Activated naive CD8-positive, alpha-beta T cell treated with anti-CD3 and anti-CD28 coated beads, Interleukin-2, amount 50 U/mL, for 24 hours (primary cell): ENCODE measurements at regions not wholly inside any gene's neighbourhood (a gene's known extent, or its start where the extent isn't known, plus 50 kb on each side); places are given as distances from the start of the nearest gene placed in this dataset.

Experiments
- ATAC-seq: fragments of 150-1000 bp; cut with Tn5 transposase; one replicate; pipeline ENCODE4 v1.10.0; 2021
- DNase-seq: peaks from one replicate; pipeline ENCODE4 v3.0.0; 2021
- H3K27ac Mint-ChIP-seq: one replicate; pipeline ENCODE4 v1.8.0; 2021; ENCODE audit warnings: mild to moderate bottlenecking, mixed read lengths
- H3K27me3 Mint-ChIP-seq: one replicate; pipeline ENCODE4 v1.8.0; 2021; ENCODE audit warnings: mixed read lengths
- H3K36me3 Mint-ChIP-seq: one replicate; pipeline ENCODE4 v1.8.0; 2021; ENCODE audit warnings: low read depth, mixed read lengths
- H3K4me1 Mint-ChIP-seq: one replicate; pipeline ENCODE4 v1.8.0; 2021; ENCODE audit warnings: mixed read lengths
- H3K4me3 Mint-ChIP-seq: one replicate; pipeline ENCODE4 v1.8.0; 2021; ENCODE audit warnings: mild to moderate bottlenecking, moderate library complexity, mixed read lengths
- H3K9me3 Mint-ChIP-seq: one replicate; pipeline ENCODE4 v1.8.0; 2021; ENCODE audit warnings: mixed read lengths

DNA sequence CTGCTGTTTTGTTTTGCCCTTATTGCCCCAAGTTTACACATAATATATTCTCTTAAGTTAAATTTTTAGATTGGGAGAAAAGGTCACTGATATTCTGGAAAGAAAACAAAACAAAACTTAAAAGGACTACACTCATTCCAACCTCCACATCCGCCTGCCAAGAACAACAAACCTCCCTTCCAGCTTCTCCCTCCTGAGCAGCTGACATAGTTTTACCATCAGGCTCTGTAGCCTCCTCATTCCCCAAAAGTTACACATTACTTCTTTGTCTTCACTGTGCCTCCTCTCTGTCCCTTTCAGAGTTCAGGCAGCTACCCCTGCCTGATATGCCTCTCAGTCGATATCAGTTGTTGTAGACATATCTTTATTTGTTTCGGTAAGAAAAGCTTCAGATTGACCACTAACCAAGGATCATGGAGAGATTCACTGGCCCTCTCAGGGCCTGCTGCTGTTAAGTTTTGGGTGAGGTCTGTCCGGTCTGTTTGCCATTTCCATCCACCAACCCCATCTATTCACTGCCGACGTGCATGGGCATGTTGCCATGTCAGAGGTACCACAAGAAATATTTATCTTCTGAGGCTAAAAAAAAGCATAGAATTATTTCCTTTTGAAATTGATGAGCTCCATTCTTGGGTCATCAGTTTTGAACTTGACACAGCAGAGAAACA lies 164.1 kb downstream of the GASK1B start:
- Mint-ChIP-seq H3K4me1 (no peaks in the 10 kb centered on the region), H3K27ac (no peak overlapping the region), H3K27me3 (peaks cover 3% of the 10 kb centered on the region), H3K4me3 (no peak overlapping the region), H3K9me3 (no peaks in the 10 kb centered on the region), H3K36me3 (no peaks in the 10 kb centered on the region)
- DNase-seq (no peak), ATAC-seq (no peak)

DNA sequence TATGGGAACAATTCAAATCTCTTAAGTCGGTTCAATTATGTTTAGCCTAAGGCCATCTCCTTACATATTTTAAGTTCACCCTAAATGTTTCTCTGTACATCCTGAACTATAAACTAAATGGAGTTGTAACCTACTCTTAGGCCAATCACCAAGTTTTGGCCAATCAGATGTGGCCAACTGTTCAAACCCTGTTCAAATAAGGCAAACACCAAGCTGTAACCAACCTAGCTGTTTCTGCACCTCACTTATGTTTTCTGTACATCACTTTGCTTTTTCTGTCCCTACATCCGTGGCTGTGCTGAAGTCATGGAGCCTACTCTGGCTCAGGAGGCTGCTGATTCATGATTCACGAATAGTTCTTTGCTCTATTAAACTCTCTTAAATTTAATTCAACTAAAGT lies 165.3 kb downstream of the GASK1B start:
- Mint-ChIP-seq H3K4me3 (no peak overlapping the region), H3K36me3 (no peaks in the 10 kb centered on the region), H3K27me3 (peaks cover 3% of the 10 kb centered on the region), H3K9me3 (no peaks in the 10 kb centered on the region), H3K4me1 (no peaks in the 10 kb centered on the region), H3K27ac (no peak overlapping the region)
- DNase-seq = no peak
- ATAC-seq = no peak

DNA sequence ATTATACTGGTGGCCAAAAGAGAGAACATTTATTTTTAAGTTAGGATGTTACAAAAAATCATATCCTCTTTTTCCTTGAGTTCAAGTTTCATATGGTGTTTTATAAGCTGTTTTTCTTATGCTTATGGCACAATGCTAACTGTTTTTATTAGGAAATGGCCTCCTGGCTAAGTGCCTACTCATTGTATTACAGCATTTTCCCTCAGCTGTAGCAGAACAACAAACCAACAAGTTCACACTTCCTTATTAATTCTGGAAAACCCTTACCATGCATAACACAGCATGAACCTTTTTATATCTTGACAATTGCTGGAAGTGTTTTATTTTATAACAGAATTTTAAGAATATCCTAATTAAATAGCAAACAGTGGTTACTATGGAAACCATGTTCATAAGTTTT lies 165.8 kb downstream of the GASK1B start:
- ATAC-seq (no peak), DNase-seq (no peak)
- no peaks in the 10 kb centered on the region for H3K4me1 Mint-ChIP-seq
- H3K36me3 Mint-ChIP-seq = no peaks in the 10 kb centered on the region
- H3K27ac Mint-ChIP-seq = no peak overlapping the region
- no peak overlapping the region for H3K4me3 Mint-ChIP-seq
- peaks cover 3% of the 10 kb centered on the region for H3K27me3 Mint-ChIP-seq
- no peaks in the 10 kb centered on the region for H3K9me3 Mint-ChIP-seq

DNA sequence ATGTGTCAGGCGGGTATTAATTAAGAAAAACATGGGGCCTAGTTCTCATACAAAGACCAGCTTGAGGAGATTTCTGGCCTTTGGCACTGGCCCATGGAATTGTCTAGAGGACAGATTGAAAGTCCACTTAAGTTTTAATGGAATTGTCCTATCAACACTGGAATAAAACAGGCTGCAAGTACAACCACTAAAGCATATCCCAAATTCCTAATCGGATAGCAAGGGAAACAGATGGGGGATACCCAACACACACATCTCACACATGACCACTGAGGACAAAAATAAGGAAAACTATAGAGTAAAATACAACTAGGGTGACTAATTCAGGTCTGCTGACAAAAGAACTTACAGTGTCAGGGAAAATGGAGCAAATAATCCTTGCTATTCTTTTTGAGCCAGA lies 167.8 kb downstream of the GASK1B start:
- Mint-ChIP-seq H3K36me3 (no peaks in the 10 kb centered on the region), H3K4me1 (no peaks in the 10 kb centered on the region), H3K27me3 (peaks cover 3% of the 10 kb centered on the region), H3K4me3 (no peak overlapping the region), H3K27ac (no peak overlapping the region), H3K9me3 (no peaks in the 10 kb centered on the region)
- DNase-seq = no peak
- ATAC-seq = no peak

DNA sequence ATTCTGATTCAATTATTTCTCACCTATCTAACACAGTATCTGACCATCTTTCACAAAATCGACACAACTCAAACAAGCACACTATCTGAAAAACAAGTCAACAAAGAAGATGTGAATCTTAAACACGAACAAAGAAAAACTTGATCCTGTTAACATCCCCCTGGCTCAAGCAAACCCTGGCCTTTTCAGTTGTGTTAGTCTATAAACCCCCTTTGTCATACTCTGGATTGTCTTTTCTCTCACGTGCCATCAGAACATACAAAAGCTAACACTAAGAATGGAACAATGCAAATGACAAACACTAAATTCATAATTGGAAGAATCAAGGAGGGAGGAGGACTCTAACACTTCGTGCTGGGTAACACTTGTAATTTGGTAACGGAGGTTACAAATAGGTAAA lies 168.7 kb downstream of the GASK1B start:
- no peak overlapping the region for H3K4me3 Mint-ChIP-seq
- H3K36me3 Mint-ChIP-seq = no peaks in the 10 kb centered on the region
- H3K27me3 Mint-ChIP-seq = peaks cover 3% of the 10 kb centered on the region
- H3K27ac Mint-ChIP-seq = no peak overlapping the region
- H3K9me3 Mint-ChIP-seq = no peaks in the 10 kb centered on the region
- ATAC-seq (no peak), DNase-seq (no peak)
- no peaks in the 10 kb centered on the region for H3K4me1 Mint-ChIP-seq

DNA sequence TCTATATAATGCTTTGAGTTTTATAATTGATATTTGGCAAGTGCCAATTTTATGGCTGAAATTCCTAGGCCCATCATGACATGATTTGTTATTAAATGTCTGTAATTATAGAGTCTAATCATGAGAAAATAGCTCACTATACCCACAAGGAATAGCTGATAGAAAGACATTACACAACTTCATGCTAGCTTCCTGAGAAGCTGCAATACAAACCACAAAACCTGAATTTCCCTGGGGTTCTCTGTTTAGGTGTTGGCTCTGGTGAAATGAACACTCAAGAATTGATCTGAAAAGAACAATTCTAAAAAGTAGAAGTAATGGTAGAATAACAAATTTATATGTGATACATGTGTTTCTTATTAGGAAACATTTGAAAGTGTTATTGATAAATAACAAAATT lies 169.6 kb downstream of the GASK1B start:
- H3K9me3 Mint-ChIP-seq = no peaks in the 10 kb centered on the region
- H3K27me3 Mint-ChIP-seq = no peaks in the 10 kb centered on the region
- no peaks in the 10 kb centered on the region for H3K36me3 Mint-ChIP-seq
- no peak for ATAC-seq
- no peak overlapping the region for H3K4me3 Mint-ChIP-seq
- H3K27ac Mint-ChIP-seq = no peak overlapping the region
- no peak for DNase-seq
- no peaks in the 10 kb centered on the region for H3K4me1 Mint-ChIP-seq

DNA sequence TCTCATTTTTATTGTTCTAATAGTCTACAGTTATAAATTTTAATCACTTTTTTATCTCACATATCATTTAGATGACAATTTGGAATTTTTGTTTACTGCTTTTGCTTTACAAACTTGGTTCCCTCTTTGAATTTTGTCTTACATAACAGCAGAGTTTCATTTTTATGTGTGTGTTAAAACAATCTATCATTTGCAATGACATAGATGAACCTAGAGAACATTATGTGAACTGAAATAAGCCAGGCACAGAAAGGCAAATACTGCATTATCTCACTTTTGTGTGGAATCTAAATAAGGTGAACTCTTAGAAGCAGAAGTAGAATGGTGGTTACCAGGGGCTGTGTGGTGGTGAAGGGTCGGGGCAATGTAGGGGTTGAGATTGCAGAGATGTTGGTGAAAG lies 170.7 kb downstream of the GASK1B start:
- no peaks in the 10 kb centered on the region for H3K36me3 Mint-ChIP-seq
- no peak for ATAC-seq
- no peaks in the 10 kb centered on the region for H3K4me1 Mint-ChIP-seq
- no peak for DNase-seq
- H3K4me3 Mint-ChIP-seq = no peak overlapping the region
- peaks cover 2% of the 10 kb centered on the region for H3K27me3 Mint-ChIP-seq
- no peaks in the 10 kb centered on the region for H3K9me3 Mint-ChIP-seq
- no peak overlapping the region for H3K27ac Mint-ChIP-seq

DNA sequence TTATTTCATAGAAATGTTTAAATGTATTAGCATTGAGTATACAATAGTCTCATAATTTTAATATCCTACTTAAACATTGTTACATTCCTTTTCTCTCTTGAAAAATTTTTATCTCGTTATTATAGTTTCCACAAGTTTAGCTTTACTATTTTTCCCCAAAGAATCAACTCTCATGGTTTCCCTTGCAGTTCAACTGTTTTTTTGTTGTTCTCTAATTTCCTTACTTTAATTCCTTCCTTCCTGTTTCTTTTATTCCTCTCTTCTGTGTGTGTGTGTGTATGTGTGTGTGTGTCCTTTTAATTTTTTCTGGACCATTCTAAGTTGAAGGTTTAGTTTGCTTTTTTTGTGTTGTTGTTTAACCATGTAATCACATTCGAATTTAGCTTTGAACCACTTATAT lies 171.1 kb downstream of the GASK1B start:
- Mint-ChIP-seq H3K4me1 (no peaks in the 10 kb centered on the region), H3K27me3 (peaks cover 2% of the 10 kb centered on the region), H3K27ac (no peak overlapping the region), H3K4me3 (no peak overlapping the region), H3K36me3 (no peaks in the 10 kb centered on the region), H3K9me3 (no peaks in the 10 kb centered on the region)
- DNase-seq = no peak
- ATAC-seq = no peak

DNA sequence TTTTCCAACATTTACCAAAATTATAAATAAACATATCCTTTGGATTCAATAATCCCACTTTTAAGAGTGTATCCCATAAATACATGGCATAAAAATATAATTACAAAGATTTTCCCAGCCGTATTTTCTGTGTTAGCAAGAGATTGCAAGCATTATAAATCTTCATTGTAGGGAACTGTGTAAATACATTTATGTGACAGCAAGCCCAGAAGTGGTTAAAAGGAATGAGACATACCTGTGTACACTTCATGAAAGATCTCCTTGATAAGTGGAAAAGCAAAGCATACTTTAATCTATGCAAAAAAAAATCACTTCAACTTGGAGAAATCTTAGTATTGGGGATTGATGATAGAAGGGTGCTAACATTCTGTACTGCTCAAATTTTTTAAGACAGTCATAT lies 173.1 kb downstream of the GASK1B start:
- no peaks in the 10 kb centered on the region for H3K4me1 Mint-ChIP-seq
- H3K27ac Mint-ChIP-seq = no peak overlapping the region

DNA sequence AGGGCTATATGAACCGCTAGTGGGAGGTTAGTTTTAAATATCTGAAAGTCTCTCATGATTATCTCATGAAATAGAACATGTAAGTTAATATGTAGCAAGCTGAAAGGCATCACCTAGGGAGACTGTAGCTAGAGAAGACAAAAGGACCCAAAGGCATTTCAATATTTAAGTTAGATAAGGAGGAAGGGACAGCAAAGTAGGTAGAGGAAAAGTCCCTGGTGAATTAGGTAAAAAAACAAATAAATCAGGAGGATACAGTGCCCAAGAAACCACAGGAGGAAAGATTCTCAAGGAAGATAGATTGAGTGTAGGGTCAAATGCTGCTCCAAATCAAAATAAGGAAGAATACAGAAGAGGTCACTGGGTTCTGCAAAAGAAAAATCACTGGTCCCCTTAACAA lies 175.5 kb downstream of the GASK1B start:
- no peak overlapping the region for H3K4me3 Mint-ChIP-seq
- H3K4me1 Mint-ChIP-seq = no peaks in the 10 kb centered on the region
- H3K9me3 Mint-ChIP-seq = no peaks in the 10 kb centered on the region
- H3K27me3 Mint-ChIP-seq = peaks cover 2% of the 10 kb centered on the region
- DNase-seq = no peak
- no peak for ATAC-seq
- no peaks in the 10 kb centered on the region for H3K36me3 Mint-ChIP-seq
- H3K27ac Mint-ChIP-seq = no peak overlapping the region

More for the DNA sequence above, 173.1 kb downstream of the GASK1B start:
- Mint-ChIP-seq H3K36me3 (no peaks in the 10 kb centered on the region), H3K4me3 (no peak overlapping the region), H3K27me3 (peaks cover 2% of the 10 kb centered on the region), H3K9me3 (no peaks in the 10 kb centered on the region)
- DNase-seq (no peak), ATAC-seq (no peak)

DNA sequence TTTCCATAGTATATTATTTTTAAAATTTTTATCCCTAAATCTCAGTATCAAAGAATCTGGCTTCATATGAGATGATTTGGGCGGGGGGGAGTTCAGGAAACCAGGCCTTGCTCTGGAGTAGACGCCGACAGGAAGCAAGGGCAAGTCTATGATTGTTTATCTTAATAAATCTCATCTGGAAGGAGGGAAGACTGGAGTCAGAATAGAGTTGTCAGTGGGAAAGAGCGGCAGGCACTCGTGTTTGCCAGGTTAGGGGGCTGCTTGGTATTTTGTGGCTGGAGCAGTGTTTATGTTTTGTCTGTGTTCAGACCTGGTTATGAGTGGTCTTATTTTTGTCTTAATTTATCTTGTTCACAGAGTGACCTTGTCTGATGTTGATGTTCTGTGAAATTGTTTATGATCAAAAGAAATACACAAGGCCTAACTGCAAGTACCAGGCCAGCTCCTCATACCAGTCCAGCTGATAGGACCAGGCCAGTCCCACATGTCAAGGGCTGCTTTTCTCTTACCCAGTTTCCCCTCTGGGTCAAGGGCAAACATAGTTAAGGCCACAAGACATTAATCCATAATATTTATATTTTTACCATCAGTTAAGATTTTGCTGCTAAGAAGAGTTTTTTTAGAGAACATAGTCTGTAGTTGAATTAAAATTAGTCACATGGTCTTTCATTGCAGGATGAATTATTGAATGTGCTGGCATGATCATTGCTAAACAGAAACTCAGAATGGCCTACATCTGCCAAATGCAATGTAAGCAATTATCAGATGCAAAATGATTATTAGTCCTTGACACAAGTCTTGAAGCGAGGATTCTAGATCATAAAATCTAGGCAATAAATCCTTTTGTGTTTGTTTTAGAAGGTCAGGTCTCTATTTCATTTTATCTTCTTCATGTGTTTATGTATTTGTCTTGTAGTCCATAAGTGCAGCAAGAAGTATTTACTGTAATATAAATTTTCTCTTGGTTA lies 176.5 kb downstream of the GASK1B start:
- H3K4me3 Mint-ChIP-seq = no peak overlapping the region
- no peaks in the 10 kb centered on the region for H3K9me3 Mint-ChIP-seq

DNA sequence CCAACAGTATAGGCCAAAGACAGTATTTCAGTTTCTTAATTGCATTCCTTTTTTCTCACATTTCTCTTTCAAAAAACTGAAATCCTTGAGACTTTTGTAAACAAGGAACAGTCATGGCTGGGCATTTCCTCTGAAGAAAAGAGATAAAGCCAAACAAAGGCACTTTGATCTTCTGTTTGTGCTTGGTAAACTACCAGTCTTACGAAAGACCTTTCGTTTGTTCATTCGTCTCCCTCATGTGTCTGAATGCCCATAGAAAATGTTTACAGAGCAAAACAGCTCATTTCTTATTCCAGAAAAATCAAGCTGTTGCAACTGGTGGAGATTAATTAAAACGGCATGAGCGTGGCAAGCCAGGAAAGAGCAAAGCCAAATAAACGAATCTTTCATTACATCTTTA lies 178.0 kb downstream of the GASK1B start:
- no peak overlapping the region for H3K4me3 Mint-ChIP-seq
- H3K27me3 Mint-ChIP-seq = peaks cover 2% of the 10 kb centered on the region

More for the DNA sequence above, 176.5 kb downstream of the GASK1B start:
- ATAC-seq = no peak
- no peaks in the 10 kb centered on the region for H3K36me3 Mint-ChIP-seq
- H3K27me3 Mint-ChIP-seq = peaks cover 2% of the 10 kb centered on the region
- no peak for DNase-seq
- H3K4me1 Mint-ChIP-seq = no peaks in the 10 kb centered on the region
- no peak overlapping the region for H3K27ac Mint-ChIP-seq

DNA sequence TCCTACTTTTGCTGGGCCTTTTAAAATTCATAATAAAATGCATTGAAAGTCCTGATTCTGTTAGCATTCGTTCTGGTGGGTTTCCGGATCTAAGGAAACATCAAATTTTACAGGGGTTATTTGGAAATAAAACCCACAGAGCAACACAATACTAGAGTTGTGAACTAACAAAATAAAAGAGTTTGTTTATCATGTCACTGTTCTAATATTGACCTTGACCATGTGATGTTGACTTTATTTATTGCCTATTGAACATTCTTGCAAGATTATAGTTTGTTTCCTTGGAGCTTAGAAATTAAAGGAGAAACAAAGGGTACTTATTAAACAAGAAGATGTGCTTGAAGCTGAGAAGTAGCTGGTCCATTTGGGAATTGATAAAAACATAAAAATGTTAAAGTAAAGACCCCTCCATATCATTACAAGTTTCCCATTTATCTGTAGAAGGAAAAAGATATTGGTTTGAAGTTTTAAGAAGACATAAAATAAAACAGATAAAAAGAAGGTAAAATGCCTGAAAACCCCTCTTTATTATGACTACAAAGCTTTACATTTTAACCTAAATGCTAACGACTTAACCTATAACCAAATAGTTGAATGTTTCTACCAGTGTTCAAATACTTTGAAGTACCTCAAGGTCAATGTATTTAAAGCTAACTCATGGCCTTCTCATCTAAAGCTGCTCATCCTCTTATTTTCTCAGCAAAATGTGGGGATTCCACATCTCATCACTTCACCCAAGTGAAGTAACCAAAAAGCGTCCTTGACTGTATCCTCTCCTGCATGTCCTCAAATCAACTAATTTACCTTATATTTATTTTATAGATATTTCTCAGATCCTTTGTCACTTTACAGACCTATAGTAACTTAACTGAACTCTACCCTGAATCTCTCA lies 179.6 kb downstream of the GASK1B start:
- no peak overlapping the region for H3K4me3 Mint-ChIP-seq
- H3K4me1 Mint-ChIP-seq = no peaks in the 10 kb centered on the region
- no peak for ATAC-seq
- no peak for DNase-seq
- H3K27ac Mint-ChIP-seq = no peak overlapping the region
- H3K27me3 Mint-ChIP-seq = peaks cover 2% of the 10 kb centered on the region
- no peaks in the 10 kb centered on the region for H3K36me3 Mint-ChIP-seq
- H3K9me3 Mint-ChIP-seq = no peaks in the 10 kb centered on the region

More for the DNA sequence above, 178.0 kb downstream of the GASK1B start:
- ATAC-seq = no peak
- H3K4me1 Mint-ChIP-seq = no peaks in the 10 kb centered on the region
- no peak overlapping the region for H3K27ac Mint-ChIP-seq
- no peak for DNase-seq
- H3K9me3 Mint-ChIP-seq = no peaks in the 10 kb centered on the region
- H3K36me3 Mint-ChIP-seq = no peaks in the 10 kb centered on the region

DNA sequence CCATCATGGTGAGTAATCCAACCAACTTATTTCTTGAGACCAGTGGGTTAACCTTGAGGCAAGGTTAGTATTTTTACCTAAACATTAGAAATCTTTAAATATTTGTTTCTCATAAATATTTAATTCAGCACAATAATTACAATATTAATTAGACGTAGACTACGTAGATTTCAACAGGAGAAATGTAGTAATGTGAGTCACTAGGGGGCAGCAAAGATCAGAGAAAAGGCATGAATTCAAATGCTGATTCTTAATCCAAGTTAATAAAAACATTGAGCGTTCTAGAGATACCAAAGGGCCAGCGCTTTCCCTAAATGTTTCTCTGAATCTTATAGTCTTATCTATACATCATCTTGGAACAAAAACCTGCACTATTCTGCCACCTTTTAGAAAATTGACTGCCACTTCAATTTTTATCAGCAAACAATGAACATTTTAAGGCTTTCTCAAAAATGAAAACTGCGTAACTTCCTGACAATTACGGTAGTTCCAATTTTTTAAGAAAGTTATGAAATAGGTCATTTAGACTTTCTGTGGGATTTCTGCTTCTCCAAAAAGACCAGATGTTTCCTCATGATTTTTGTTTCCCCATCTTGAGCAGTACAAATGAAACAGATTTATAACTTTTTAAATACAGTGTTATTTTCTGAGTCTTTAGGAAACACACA lies 180.7 kb downstream of the GASK1B start:
- Mint-ChIP-seq H3K27me3 (peaks cover under 1% of the 10 kb centered on the region), H3K27ac (no peak overlapping the region), H3K9me3 (no peaks in the 10 kb centered on the region), H3K4me3 (no peak overlapping the region), H3K36me3 (no peaks in the 10 kb centered on the region), H3K4me1 (no peaks in the 10 kb centered on the region)
- ATAC-seq (peak; percentile 40), DNase-seq (peak; percentile 18)
